D341Med (cell line): ENCODE measurements at regions not wholly inside any gene's neighbourhood (a gene's known extent, or its start where the extent isn't known, plus 50 kb on each side); places are given as distances from the start of the nearest gene placed in this dataset.
"Not testable (repeated sequence)": the region's sequence is repeated elsewhere in the genome, so short reads cannot be mapped to it uniquely, and the experiment has no call there.

Source experiments
- DNase-seq: peaks from one replicate; pipeline ENCODE4 v3.0.0; 2012; ENCODE audit warnings: low spot score

GRCh38 chr2:111474198-111474705 lies 353.5 kb downstream of the BCL2L11 start:
- DNase-seq, result not testable (repeated sequence)

GRCh38 chr2:111478335-111478734 lies 357.6 kb downstream of the BCL2L11 start:
- DNase-seq, result not testable (repeated sequence)

DNA sequence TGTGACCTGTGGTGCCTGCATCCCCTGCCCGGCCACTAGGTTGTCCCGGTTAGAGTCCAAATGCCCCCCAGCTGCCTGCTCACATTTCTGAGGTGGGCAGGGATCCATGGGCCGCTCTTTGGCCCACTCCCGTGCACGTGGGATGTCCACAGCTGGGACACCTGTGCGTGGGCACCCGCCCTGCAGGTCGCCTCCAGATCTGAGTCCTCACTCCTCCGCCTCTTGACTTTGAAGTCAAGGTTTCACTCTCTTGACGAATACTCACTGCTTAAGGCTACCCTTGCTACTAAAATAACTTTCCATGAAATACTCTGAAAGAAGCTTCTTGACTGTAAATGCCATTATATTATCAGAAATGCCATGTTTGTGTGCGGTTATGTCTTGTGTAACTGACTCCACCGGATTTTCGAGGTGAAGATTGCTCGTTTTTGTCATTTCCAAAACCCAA lies 358.2 kb downstream of the BCL2L11 start:
- DNase-seq, result not testable (repeated sequence)

- not testable (repeated sequence) for DNase-seq
These were observed 359.4 kb downstream of the BCL2L11 start for GRCh38 chr2:111480016-111480625.

- DNase-seq, result not testable (repeated sequence)
These were observed 359.9 kb downstream of the BCL2L11 start for GRCh38 chr2:111480633-111481032.

- DNase-seq, result not testable (repeated sequence)
These were observed 360.5 kb downstream of the BCL2L11 start for GRCh38 chr2:111481219-111481618.

DNA sequence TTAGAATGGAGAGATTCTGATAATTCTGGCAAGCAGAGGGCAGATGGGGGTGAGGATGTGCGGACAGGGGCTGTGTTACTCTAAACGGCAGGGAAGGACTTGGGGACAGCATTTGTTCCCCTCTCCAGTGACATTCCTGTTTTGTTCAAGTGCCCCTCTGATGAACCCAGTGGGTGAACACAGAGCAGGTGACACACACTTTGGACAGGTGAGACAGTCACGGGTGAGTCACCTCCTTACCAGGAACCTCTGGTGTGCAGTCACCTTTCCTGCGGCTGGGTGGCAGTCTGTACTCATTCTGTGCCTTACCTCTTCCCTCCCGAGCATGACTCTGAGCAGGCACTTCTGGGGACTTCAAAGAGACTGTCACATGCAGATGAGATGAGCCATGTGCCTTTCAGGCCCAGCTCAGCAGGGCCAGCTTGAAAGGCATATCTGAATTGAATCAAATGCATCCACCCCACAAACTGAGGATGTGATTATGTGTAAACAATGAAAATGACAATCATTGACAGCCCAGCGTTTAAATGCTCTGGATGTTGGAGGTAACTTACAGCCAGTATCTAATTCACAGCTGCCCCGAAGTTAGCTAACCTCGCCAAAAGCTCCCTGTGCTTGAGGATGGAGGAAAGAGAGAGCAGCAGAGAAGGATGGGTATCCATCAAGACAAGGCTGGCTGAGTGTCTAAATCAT lies 362.4 kb downstream of the BCL2L11 start:
- not testable (repeated sequence) for DNase-seq

DNA sequence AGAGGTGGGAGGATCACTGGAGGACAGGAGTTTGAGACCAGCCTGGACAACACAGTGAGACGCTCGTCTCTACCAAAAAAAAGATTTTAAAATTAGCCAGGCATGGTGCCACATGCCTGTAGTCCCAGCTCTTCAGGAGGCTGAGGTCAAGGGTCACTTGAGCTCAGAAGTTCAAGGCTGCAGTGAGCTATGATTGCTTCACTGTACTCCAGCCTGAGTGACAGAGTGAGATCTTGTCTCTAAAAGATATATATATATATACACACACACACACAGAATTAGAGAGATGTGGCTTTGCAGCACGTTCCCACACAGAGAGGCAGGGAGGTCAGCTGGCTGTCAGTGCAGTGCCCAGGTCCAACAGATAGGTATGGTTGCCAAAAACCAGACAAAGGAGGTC lies 363.4 kb downstream of the BCL2L11 start:
- not testable (repeated sequence) for DNase-seq

- DNase-seq, result not testable (repeated sequence)
These were observed 365.2 kb downstream of the BCL2L11 start for GRCh38 chr2:111485895-111486294.

GRCh38 chr2:111488451-111488850 lies 367.7 kb downstream of the BCL2L11 start:
- not testable (repeated sequence) for DNase-seq

DNA sequence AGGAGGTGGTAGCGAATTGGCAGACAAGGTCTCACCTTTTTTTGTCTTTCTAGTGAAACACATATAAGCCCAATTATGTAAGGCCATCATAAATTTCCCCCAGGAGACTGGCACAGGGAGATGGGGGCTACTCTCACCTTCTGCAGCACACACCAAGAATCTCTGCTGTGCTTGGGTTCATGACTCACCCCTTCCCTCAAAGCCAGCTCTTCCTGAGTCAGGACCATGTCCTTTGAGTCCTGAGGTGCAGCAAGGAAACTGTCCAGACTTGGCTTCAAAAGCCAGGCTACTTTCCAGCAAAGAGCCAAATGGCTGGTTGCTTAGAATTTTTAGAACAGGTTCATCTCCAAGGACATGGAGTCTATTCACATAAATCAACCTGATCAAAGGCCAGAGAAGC lies 368.7 kb downstream of the BCL2L11 start:
- not testable (repeated sequence) for DNase-seq

DNA sequence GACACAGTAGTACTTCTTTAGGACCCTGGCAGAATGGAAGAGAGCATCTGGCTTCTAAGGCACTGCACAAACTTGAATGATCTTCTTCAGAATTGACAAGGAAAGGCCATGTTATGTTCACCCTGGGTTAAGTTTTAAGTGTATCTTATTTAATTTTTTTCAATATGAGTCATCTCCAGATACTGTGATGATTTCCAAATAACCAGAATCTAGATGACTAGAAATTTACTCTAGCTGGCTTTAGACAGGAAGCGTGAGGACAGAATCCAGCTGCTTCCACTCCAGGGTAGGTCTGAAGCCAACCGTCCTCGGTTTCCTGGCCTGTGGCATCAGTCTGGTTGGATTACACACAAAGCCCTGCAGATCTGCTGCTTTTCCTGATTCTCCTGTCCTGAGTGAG lies 370.5 kb downstream of the BCL2L11 start:
- DNase-seq, result not testable (repeated sequence)

GRCh38 chr2:111491614-111492013 lies 370.9 kb downstream of the BCL2L11 start:
- not testable (repeated sequence) for DNase-seq

DNA sequence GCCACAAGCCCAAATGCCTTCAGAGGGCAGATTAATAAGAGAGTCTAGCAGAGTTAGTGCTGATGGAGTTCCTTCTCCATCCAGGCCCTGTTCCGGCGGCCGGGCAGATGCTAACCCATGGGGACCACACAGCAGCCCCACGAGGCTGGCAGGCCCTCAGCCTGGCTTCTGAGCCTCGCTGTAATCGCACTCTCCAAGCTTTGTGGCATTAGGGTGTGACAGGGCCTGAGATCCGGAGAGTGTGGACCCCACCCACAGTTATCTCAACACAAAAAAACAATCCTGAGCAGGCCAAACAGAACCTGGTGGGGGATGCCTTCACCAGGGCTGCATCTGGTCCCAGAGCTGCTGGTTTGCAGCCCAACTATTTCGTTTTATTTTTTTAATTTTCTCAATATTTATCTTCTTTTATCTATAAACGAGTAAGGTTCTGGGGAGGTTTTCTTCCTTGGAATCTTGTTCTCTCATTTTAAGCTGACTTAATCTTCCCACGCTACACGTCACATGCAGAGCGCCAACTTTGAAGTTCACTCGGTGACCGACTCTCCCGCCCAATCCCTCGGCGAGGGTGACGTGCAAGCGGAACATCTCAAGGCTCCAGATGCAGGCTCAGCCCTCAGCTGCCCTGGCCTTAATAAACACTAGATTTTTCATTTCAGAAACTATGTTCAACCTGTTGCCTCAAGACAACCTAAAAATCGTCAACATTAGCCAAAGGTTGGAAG lies 372.4 kb downstream of the BCL2L11 start:
- DNase-seq, result not testable (repeated sequence)

- not testable (repeated sequence) for DNase-seq
These were observed 373.0 kb downstream of the BCL2L11 start for GRCh38 chr2:111493720-111494078.

DNA sequence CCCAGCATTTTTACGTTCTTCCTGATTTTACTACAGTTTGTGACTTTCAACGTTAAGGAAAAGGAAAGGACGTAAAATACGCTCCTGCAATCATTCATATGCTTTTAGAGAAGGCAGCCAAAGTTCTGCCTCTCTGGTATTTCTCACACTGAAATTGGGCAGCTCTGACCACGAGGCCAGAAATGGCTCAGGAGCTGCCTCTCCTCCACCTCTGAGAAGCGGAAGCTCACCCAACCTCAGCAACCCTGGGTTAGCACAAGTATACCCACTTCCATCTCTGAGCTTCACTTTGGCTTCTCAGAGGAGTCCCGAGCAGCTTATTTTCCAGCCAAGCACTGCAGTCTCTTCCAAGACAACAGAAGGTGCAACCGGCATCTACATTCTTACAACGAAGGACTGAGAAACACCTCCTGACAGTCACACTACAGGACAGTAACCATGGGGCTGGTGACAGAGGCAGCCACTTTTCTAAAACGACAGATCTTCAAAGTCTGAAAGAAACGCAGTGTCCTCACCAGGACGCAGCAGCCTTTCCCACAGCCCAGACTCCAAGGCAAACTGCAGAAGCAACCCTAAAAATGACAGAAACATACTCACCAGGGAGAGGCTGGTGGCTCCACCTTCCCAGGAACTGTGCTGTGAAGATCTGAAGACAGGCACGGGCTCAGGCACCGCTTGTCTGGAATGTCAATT lies 373.7 kb downstream of the BCL2L11 start:
- not testable (repeated sequence) for DNase-seq

DNA sequence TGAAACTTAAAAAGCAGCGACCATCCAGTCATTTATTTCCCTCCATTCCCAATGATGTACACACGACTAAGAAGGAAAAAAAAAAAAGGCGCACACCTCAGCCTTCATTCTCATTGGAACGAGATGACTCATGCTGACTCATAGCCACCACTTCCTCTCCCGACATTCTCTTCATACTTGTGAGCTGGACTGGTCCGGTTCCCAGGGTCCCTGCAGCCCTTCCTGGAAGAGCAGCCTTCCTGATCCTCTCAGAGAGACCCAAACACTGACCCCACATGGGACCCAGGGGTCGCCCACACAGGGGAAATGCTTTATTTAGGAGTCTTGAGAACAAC lies 374.2 kb downstream of the BCL2L11 start:
- not testable (repeated sequence) for DNase-seq

DNA sequence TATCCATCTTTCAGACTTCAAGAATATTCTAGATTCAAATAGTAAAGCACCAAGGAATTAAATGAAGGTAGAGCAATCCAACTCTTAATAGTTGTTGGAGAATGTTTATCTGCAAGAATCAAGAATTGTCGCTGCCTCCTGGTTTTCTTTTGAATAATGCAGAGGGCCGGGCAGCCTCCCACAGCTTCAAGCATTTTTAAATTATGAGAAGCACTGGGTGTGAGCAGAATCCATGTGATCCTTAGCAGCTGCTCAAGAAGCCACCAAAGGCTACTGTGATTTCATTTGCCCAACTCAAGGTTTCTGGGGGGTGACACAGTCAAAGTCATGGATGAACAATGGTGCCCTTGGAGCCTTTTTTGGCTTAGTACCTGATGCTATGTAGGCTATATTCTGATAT lies 374.9 kb downstream of the BCL2L11 start:
- not testable (repeated sequence) for DNase-seq

DNA sequence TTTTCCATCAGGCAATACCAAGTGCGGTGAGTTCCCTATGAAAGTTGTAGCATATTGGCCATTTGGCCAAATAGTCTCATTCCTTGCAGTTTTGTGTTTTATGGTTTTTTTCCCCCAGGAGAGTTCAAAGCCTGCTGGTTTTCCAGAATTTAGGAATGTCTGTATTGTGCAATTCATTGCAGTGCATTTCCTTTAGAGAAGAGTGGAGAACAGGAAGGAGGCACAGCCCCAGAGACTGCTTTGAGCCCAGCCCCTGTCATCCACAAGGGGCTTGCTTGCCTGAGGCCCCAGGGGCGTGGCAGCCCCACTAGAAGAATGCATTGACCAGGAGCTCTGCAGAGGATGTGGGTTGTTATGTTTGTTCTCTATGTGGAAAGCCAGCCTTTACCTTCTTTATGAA lies 375.5 kb downstream of the BCL2L11 start:
- DNase-seq, result not testable (repeated sequence)

DNA sequence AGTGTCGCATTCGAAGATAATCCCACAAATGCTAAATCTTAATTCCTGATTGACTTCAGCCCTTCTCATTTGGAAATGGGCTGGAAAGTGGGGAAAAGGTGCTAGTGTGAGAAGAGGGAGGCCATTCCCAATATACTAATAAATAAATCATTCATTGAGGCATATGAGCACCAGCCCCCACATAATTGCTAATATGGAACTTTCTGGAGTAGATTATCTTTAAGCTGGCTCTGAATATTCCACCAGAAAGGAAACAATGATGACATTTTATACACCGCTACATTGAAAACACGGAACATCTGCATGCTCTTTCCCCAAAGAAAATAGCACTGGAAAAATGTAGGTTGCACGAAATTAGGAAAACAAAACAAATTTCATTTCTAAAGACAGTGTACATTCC lies 376.1 kb downstream of the BCL2L11 start:
- DNase-seq, result not testable (repeated sequence)

GRCh38 chr2:111497270-111497669 lies 376.6 kb downstream of the BCL2L11 start:
- DNase-seq, result not testable (repeated sequence)

DNA sequence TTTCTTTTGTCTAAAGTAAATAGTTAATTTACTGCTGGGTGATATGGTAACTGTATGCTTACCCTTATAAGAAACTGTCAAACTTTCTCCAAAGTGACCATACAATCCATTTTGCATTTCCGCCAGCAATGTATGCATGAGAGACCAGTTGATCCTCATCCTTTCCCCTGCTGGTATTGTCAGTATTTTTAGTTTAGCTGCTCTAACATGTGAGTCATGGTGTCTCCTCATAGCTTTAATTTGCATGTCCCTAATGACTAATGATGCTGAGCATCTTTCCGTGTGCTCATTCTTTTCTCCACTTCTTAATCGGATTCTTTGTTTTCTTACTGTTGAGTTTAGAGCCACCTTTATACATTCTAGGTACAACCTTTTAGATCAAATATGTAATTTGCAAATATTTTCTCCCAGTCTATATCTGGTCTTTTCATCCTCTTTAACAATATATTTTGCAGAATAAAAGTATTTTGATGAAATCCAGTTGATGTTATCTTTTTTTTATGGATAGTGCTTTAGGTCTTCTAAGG lies 379.9 kb downstream of the BCL2L11 start:
- DNase-seq, result not testable (repeated sequence)
